ENCODE measurements at regions not wholly inside any gene's neighbourhood (a gene's known extent, or its start where the extent isn't known, plus 50 kb on each side); places are given as distances from the start of the nearest gene placed in this dataset.

- H3K4me3 ChIP-seq (ENCODE audit: low read depth, low read length) = no peak overlapping the region
- no peak for DNase-seq (ENCODE audit: low read depth)
- no peak for TF ChIP-seq CTCF (IDR thresholded peaks at IDR 0.05; ENCODE audit: low read depth, low read length, missing control alignments)
Observed at GRCh38 chr10:105494944-105495343, 853.9 kb downstream of the SORCS3 start.

GRCh38 chr10:105494303-105494702 is 853.2 kb downstream of the SORCS3 start:
- TF ChIP-seq CTCF (IDR thresholded peaks at IDR 0.05; ENCODE audit: low read depth, low read length, missing control alignments) = no peak
- DNase-seq (ENCODE audit: low read depth) = no peak
- no peak overlapping the region for H3K4me3 ChIP-seq (ENCODE audit: low read depth, low read length)

- DNase-seq (ENCODE audit: low read depth) = no peak
- no peak overlapping the region for H3K4me3 ChIP-seq (ENCODE audit: low read depth, low read length)
Observed at GRCh38 chr10:105473170-105473569, 832.1 kb downstream of the SORCS3 start.

GRCh38 chr10:105468759-105469158 is 827.7 kb downstream of the SORCS3 start:
- DNase-seq (ENCODE audit: low read depth) = no peak
- H3K4me3 ChIP-seq (ENCODE audit: low read depth, low read length) = no peak overlapping the region
- TF ChIP-seq CTCF (IDR thresholded peaks at IDR 0.05; ENCODE audit: low read depth, low read length, missing control alignments) = no peak

More at GRCh38 chr10:105473170-105473569, 832.1 kb downstream of the SORCS3 start:
- no peak for TF ChIP-seq CTCF (IDR thresholded peaks at IDR 0.05; ENCODE audit: low read depth, low read length, missing control alignments)

- DNase-seq (ENCODE audit: low read depth) = no peak
- no peak overlapping the region for H3K4me3 ChIP-seq (ENCODE audit: low read depth, low read length)
- TF ChIP-seq CTCF (IDR thresholded peaks at IDR 0.05; ENCODE audit: low read depth, low read length, missing control alignments) = no peak
Observed at GRCh38 chr10:105466521-105466920, 825.4 kb downstream of the SORCS3 start.

- no peak for TF ChIP-seq CTCF (IDR thresholded peaks at IDR 0.05; ENCODE audit: low read depth, low read length, missing control alignments)
- no peak for DNase-seq (ENCODE audit: low read depth)
- H3K4me3 ChIP-seq (ENCODE audit: low read depth, low read length) = no peak overlapping the region
Observed at GRCh38 chr10:105434970-105435369, 793.9 kb downstream of the SORCS3 start.

- DNase-seq (ENCODE audit: low read depth) = no peak
- no peak overlapping the region for H3K4me3 ChIP-seq (ENCODE audit: low read depth, low read length)
- TF ChIP-seq CTCF (IDR thresholded peaks at IDR 0.05; ENCODE audit: low read depth, low read length, missing control alignments) = no peak
Observed at GRCh38 chr10:105413997-105414396, 772.9 kb downstream of the SORCS3 start.

Measured in GM12864 (cell line).